G401 (cell line): ENCODE measurements at regions not wholly inside any gene's neighbourhood (a gene's known extent, or its start where the extent isn't known, plus 50 kb on each side); places are given as distances from the start of the nearest gene placed in this dataset.

Source experiments
- DNase-seq: peaks from one replicate; pipeline ENCODE4 v3.0.0-alpha.2; 2015; ENCODE audit warnings: low spot score
- in situ Hi-C: cut with HindIII; loops from 2 replicates; pipeline ENCODE4 v1.10.0; 2016; ENCODE audit warnings: low sequenced_read_pairs, mixed read lengths

- in situ Hi-C loops: no loop called here
- DNase-seq: no peak
These were observed 100.3 kb downstream of the EDN3 start for GRCh38 chr20:59400708-59401107.

- DNase-seq: peak; percentile 70
- in situ Hi-C loops: no loop called here
These were observed 102.3 kb downstream of the EDN3 start for GRCh38 chr20:59402681-59403080.

GRCh38 chr20:59403261-59403961, 103.0 kb downstream of the EDN3 start:
- DNase-seq: peak; percentile 56
- in situ Hi-C loops: no loop called here

- no peak for DNase-seq
- in situ Hi-C loops: no loop called here
These were observed 103.5 kb downstream of the EDN3 start for GRCh38 chr20:59403962-59404314.

- no peak for DNase-seq
- in situ Hi-C loops: no loop called here
These were observed 104.3 kb downstream of the EDN3 start for GRCh38 chr20:59404749-59405148.

- DNase-seq: no peak
- in situ Hi-C loops: no loop called here
These were observed 105.1 kb downstream of the EDN3 start for GRCh38 chr20:59405226-59406200.

GRCh38 chr20:59406446-59406845, 106.0 kb downstream of the EDN3 start:
- in situ Hi-C loops: no loop called here
- no peak for DNase-seq

GRCh38 chr20:59411170-59411569, 110.8 kb downstream of the EDN3 start:
- in situ Hi-C loops: no loop called here
- no peak for DNase-seq

GRCh38 chr20:59411589-59411988, 111.2 kb downstream of the EDN3 start:
- in situ Hi-C loops: no loop called here
- DNase-seq: no peak

- in situ Hi-C loops: no loop called here
- peak; percentile 65 for DNase-seq
These were observed 111.8 kb downstream of the EDN3 start for GRCh38 chr20:59412181-59412580.

- in situ Hi-C loops: no loop called here
- peak; percentile 45 for DNase-seq
These were observed 112.5 kb downstream of the EDN3 start for GRCh38 chr20:59412875-59413284.

- DNase-seq: no peak
- in situ Hi-C loops: no loop called here
These were observed 113.0 kb downstream of the EDN3 start for GRCh38 chr20:59413326-59413865.

GRCh38 chr20:59414936-59415623, 114.7 kb downstream of the EDN3 start:
- no peak for DNase-seq
- in situ Hi-C loops: no loop called here

GRCh38 chr20:59416916-59417315, 116.5 kb downstream of the EDN3 start:
- in situ Hi-C loops: no loop called here
- no peak for DNase-seq

- DNase-seq: no peak
- in situ Hi-C loops: no loop called here
These were observed 120.7 kb downstream of the EDN3 start for GRCh38 chr20:59421089-59421488.

- in situ Hi-C loops: no loop called here
- no peak for DNase-seq
These were observed 121.7 kb downstream of the EDN3 start for GRCh38 chr20:59421920-59422637.

- in situ Hi-C loops: no loop called here
- no peak for DNase-seq
These were observed 122.6 kb downstream of the EDN3 start for GRCh38 chr20:59422872-59423544.

GRCh38 chr20:59424976-59425375, 124.6 kb downstream of the EDN3 start:
- no peak for DNase-seq
- in situ Hi-C loops: no loop called here

- in situ Hi-C loops: no loop called here
- DNase-seq: no peak
These were observed 125.2 kb downstream of the EDN3 start for GRCh38 chr20:59425572-59425971.
